COR-L47 (cell line): ENCODE measurements at regions not wholly inside any gene's neighbourhood (a gene's known extent, or its start where the extent isn't known, plus 50 kb on each side); places are given as distances from the start of the nearest gene placed in this dataset.

Source experiments
- DNase-seq: peaks from one replicate; lab custom pipeline; 2025; lab: John Stamatoyannopoulos, UW

DNA sequence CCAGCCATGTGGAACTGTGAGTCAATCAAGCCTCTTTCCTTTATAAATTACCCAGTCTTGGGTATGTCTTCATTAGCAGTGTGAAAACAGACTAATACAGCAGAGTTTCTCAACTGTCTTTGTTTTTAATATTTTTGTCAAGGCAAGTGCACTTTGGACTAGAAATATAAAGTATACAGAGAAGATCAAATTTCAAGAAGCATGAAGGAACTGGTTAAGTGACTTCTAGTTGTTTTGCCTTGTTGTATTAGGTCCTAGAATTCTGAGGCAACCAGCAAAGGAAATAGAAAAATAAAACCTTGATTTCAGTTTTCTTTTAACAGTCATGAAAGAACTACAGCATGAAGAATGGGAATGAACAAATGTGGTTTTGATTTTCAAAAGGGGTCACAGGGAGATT, 131.1 kb upstream of the PTGFR start:
- no peak for DNase-seq

DNA sequence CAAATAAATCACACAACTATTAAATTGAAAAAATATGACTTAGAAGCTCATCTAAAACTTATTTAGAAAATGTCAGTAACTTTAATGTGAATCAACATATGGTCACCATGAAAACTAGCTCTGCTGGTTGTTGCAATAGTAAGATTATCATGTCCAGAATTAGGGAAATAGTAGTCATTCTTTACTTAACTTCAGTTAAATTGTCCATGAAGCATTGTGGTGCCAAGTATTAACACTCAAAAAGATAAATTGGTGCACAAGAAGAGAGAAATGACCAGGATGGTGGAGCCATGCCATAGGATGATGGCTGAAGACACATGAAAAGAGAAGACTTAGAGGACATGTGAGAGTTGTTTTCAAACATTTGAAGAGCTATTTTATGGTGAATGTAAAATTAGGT, 130.2 kb upstream of the PTGFR start:
- DNase-seq: no peak

DNA sequence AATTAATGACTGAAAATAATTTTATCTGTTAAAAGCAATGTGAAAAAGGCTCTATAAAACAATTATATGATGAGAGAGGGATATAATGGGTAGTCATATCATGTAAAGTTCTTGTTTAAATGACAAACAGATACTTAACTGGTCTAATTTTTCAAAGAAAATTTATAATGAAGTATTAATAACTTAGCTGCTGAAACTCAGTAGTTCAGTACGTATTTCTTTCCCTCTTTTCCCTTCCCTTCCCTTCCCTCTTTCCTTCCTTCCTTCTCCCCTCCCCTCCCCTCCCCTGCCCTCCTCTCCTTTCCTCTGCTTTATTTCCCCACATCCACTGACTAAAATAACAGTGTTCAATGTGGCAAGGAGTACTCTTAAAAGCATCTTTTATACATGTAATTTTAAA, 123.1 kb upstream of the PTGFR start:
- no peak for DNase-seq

DNA sequence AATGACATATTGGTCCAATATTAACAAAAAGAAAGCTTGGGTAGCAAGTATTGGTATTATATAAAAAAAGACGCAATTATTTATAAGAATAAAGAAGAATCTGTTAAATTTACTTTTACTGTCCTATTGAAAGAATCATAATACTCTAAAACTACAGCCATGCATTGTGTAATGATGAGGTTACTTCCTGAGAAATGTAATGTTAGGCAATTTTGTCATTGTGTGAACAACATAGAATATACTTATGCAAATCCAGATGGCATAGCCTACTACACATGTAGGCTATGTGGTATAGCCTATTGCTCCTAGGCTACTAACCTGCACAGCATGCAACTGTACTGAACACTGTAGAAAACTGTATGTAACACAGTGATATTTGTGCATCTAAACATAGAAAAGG, 121.2 kb upstream of the PTGFR start:
- DNase-seq: no peak

DNA sequence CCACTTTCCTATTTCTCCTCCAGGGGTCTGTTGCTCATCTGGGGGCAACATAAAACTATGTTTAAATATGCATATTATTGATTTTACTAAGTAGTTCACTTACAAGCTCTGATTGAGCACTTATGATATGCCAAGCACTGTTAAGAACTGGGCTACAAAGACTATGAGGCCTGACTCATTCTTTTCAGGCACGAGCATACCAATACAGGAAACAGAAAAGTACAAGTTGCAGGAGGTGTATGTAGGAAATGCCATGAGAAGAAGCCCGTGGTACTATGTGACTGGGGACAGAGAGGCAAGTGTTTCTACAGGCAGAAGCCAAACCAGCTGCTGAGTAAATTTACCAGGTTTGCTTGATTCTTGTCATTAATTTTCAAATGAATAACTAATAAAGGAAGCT, 120.4 kb upstream of the PTGFR start:
- DNase-seq: no peak

DNA sequence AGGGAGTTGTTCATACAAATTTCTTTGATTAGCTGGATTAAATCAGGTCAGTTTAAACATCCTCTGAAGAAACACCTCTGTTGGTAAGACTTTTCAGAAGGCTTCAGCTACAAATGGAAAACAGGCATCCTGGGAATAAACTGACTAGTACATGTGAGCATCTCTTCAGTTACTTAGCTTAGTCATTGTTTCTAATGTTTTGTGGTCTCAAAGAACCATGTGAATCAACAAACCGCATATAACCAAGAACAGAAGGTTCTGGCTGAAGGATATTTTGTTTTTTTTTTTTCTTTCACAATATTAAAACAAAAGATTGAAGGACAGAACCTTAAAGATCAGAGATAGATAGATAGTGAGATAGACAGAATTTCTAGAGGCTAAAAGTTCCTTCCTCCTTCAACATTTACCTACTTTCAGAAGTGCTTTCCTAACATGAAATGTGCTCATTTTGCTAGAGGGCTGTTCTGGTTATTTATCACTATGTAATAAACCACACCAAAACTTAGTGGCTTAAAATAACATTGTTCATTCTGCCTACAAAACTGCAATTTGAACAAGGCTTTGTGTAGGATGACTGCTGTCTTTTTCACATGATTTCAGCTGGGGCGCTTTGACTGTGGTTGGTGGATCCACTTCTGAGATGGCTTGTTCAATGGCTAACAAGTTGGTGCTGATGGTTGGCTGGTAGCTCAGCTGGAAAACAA, 119.8 kb upstream of the PTGFR start:
- DNase-seq: no peak

DNA sequence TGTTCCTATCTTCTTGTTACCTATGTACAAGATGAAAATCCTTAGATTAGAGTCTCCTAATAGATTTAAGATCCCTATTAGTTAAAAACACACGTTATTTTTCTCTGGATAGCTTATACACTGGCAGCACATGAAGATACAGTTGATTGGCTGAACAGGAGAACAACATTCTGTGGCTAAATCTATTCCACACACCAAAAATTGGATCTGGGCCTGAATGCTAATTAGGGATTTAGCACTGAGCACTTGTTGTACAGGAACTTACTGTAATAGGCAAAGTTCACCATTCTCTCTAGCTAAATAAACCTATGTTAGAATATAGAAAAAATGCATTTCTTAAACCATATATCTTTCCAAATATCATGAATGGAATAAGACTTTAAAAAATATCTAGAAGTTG, 117.1 kb upstream of the PTGFR start:
- DNase-seq: no peak

DNA sequence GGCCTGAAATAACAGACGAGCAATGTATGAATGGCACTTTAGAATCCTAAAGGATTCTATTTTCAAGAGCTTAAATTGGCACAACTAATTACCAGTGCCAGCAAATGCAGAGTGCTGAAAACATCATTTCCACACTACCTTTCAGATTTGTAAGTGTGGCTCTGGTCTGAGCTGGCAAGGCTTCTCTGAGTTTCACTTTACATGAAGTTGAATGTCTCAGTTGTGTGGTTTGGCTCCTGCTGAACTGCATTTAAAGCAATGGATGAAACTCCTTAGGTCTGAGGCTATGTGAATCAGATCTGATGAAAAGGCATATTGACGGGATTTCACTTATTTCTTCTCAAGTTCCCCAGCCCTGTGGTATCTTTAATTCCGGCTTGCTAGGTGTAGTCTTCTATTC, 114.8 kb upstream of the PTGFR start:
- no peak for DNase-seq

DNA sequence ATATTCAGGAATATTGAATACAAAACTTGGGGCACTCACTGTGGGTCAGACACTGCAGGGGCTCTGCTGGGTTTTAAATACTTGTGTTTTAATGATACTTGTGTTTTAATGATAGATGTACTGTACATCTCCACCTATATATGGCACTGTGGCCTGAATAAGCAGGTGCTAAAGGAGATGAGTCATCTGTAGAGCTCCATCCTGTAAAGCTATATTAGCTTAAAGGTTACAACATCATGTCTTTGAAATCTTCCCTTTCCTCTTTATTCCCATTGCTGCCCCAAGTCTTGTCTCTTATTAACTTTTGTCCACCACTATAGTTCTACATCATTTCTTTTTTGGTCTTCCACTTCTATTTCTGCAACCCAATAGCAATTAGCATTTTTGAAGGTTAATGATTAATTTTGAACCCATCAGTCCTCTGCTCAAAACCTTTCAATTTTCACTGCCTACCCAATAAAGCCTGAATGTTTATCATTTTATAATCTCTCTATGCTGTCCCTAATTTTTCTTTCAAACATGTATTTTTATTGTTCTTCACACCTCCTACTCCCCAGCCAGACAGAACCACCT, 113.3 kb upstream of the PTGFR start:
- no peak for DNase-seq

DNA sequence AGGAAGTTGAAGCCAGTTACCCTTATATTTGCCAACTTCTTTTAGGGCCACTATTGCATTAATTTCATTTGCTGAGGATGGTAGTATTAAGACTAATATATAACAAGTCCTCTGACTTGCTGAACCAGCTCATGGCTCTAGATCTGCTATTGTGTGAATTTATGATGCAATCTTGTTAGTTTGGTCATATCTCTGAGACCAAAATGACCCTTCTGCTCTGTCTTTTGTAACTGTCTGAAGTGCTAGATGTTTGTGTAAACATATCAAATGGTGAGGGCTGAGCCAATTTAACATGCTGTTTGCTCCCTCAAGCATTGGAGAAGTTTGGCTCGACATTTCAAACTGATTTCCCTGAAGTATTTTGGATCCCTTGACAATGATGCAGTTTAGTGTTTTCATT, 106.9 kb upstream of the PTGFR start:
- no peak for DNase-seq

DNA sequence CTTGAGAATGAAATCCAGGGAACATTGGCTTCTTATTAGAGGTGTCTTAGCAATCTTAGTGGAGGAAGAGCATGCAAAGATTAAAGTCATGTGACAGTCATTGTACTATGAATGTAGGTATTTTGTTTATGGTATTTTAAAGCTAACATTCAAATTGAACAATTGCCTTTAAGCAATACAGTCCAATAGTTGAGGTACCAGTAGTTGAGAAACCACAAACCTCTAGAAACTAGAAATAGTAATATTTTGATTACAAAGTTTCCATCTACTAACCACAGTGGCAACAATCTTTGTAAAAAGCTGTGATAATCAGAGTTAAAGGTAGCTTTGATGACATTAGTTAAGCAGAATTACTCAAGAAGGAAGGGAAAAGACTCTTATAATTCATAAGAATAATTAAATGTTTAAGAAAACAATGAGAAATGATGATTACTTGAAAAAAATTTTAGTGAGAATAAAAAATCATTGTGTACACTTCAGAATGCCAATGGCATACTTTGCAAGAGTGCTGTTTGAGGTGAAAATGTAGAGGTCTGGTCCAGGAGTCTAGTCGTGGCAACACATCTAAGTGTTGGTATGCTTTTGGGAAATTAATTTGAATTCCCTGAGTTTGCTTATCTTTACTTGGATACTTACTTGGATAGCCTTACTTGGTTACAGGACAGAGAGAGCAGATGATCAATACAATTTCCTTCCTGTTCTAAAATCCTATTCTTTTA, 104.9 kb upstream of the PTGFR start:
- DNase-seq: no peak

DNA sequence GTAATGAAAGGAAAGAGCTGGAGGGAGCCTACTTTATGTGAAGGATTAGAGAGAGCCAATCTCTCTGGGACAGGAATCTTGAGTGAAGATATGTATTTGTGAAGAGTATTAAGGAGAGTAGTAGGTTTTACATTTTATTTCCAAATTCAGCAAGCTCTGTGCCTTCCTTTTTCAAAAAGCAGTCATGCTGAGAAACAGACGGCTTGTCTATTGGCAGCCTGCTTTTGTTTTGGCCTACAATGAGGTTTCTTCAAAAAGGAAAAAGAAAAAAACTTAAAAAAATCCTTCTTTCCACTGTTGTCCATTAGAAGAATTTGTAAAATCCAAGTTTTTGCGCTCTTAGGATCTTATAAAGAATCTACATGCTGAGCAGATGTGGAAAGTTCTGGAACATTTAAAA, 103.6 kb upstream of the PTGFR start:
- DNase-seq: no peak

DNA sequence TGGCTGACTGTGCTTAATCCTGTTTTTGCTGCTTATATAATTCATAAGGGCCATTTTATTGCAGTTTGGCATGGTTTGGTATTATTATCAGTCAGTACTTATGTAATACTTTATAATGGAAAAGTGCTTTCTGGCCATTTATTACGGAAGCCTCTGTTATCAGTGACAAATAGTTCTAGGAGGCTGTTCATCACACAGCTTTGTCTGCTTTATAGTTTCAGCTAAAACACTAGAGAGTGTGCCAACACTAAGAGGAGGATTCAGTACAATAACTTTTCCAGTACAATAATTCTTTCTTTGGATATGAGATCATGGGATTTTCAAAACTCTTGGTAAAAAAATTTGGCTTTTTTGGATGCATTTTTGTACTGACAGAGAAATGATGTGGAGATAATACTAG, 102.9 kb upstream of the PTGFR start:
- no peak for DNase-seq

DNA sequence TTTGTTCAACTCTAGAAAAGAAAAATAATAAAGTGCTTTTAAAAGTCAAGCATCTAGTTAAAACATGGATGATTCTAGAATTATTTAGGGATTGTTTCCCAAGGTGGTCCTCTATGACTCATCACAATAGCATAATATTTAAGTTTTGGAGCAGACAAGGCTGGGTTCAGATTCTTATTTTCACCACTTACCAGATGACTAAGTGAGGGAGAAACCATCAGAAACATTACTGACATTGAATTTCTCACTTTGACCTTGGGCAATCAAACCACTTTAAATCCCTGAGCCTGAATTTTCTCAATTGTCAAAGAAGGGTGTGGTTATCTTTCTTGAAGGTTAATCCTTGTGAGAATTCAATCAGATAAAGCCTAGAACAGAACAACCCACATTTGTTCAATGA, 102.5 kb upstream of the PTGFR start:
- DNase-seq: no peak

DNA sequence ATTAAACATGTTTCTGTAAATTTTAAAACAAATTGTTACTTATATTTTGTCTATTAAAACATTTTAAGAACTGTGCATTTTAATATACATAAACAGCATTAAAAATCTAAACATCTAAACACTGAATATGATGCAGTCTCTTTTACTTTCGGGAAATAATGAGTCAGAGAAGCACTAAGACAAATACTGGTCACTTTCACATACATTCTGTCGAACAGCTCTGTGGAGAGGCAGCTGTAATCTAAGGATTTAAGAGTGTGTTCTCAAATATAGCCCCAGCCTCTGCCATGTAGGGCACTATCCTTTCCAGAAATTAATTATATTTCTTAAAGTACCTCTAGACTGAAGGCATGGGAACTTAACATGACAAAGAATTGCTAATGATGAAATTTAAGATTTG, 89.6 kb upstream of the PTGFR start:
- DNase-seq: no peak

DNA sequence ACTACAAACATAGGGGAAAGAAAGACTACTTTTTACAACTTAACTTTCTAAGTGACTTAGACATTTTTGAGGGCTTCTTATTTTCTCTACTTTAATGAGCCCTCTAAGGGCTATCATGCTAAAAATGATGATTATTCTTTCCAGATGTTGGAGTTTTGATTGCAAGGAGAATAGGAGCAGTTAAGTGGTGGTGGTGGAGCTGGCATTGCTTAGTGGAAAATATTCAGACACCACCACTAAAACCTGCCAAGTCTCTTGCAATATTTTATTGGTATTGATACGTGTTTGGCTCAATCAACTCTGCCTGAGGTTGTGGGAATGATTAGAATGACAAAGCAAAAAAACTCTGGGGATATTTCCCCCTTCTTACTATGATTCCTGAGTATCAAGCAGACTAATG, 82.6 kb upstream of the PTGFR start:
- DNase-seq: no peak

DNA sequence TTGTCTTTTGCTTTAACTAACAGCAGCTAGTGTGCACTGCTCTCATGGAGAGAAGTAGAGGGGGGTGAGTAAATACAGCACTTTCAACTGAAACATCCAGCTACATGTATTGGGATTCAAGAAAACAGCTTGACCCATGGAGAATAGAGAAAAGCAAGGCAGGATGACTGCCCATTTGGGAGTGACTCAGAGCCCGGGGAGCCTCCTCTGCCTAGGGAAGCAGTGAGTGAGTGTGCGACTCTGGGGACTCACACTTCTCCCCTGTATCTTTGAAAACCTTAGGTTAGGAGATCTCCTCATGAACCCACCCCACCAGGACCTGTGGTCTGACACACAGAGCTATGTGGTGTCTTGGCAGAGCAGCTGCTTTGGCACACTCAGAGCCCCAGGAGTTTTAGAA, 82.0 kb upstream of the PTGFR start:
- no peak for DNase-seq

DNA sequence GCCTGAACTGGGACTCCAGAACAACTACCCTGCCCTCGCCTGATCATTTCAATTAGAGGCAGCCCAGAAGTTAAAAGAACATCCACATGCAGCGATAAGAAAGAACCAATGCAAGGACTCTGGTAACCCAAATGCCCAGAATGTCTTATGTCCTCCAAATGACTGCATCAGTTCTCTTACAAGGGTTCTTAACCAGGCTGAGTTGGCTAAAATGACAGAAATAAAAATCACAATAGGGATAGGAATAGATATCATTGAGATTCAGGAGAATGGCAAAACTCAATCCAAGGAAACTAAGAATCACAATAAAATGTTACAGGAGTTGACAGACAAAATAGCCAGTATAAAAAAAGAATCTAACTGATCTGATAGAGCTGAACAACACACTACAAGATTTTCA, 80.1 kb upstream of the PTGFR start:
- DNase-seq: no peak

DNA sequence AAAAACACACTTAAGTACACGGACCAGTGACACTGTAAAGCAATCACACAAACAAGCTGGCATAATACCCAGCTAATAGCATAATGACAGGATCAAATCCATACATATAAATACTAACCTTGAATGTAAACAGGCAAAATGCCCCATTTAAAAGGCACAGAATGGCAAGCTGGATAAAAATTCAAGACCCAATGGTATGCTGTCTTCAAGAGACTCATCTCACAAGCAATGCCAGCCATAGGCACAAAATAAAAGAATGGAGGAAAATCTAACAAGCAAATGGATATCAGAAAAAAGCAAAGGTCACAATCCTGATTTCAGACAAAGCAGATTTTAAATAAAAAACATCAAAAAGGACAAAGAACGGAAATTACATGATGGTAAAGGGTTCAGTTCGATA, 79.1 kb upstream of the PTGFR start:
- DNase-seq: no peak

DNA sequence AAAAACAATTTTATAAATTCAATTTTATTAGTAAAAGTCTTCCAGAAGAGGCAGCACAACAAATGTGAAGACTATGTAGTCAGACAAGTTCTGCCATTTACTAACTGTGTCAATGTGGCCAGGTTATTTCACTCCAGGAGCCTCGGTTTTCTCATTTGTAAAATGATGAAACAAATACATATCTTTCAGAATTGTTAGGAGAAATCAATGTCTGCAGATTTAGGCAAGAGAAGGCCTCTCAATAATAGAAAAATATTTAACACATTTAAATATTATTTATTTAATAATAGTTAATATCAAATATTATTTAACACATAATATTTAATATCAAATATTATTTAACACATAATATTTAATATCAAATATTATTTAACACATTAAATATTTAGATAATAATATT, 75.6 kb upstream of the PTGFR start:
- DNase-seq: no peak

DNA sequence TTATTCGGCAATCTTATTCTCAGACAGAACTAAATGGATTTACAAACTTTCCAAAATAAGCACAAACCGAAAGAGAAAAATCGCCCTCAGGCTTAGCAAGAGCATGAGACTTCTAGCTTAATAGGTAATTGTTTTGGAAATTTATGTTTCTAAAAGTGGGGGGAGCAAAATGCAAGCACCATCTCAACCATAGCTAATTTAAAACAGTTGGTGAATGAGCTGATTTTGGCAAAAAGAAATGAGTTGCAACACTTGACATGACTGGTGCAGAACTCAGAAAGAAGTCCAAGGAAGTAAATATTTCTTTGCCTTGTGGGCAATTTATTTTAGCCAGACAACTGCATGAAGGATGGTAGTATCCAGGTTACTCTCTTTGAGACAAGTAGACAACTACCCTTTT, 71.5 kb upstream of the PTGFR start:
- no peak for DNase-seq

DNA sequence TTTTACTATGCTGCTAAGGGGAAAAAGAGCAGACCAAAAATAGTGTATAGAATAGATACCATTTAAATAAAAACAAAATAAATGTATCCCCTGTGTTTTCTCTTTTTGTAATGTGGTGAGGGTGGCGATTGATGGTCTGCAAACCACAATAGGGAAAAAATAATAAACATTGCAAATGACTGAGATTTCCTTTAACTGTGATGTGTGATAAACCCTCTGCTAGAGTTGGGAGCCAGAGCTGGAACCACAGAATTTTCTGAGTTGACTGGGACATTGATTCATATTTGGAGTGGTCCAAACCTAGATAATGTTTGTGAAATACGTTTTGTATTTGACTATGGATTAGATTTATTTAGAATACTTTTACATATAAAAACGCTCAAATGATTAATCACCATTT, 70.6 kb upstream of the PTGFR start:
- DNase-seq: no peak

DNA sequence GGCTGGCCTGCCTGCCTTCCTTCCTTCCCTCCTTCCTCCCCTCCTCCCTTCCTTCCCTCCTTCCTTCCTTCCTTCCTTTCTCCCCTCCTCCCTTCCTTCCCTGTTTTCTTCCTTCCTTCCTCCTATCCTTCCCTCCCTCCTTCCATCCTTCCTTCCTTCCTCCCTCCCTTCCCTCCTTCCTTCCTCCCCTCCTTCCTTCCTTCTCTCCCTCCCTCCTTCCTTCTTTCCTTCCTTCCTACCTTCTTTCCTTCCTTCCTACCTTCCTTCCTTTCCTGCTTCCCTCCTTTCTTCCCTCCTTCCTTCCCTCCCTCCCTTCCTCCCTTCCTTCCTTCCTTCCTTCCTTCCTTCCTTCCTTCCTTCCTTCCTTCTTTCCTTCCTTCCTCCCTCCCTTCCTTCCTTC, 70.1 kb upstream of the PTGFR start:
- no peak for DNase-seq

DNA sequence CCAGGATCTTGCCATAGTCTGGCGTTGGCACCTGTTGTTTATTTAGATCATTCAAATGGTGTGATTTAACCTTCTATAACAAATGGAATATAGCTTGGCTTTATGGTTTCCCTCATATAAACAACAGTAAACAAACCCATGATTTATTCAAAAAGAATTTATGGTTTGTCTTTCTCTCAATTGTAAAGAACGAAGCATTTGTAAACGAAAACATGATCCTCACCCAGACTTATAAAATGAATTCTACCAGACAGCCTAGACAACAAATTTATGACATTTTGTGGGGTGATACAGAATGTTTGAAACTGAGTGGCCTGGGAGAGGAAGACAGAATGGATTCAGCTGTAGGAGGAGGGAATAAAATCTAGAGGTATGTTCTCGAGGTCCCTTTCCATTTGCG, 66.1 kb upstream of the PTGFR start:
- no peak for DNase-seq
